Progenitor cell of endocrine pancreas (in vitro differentiated cells): ENCODE measurements at regions not wholly inside any gene's neighbourhood (a gene's known extent, or its start where the extent isn't known, plus 50 kb on each side); places are given as distances from the start of the nearest gene placed in this dataset.

Source experiments
- DNase-seq: peaks from one replicate; pipeline ENCODE4 v3.0.0; 2021; ENCODE audit warnings: low spot score; ENCODE audit not compliant: unreplicated experiment
- H3K27ac Mint-ChIP-seq: 2 replicates; pipeline ENCODE4 v1.8.0; 2021; ENCODE audit warnings: mild to moderate bottlenecking, moderate library complexity, mixed read lengths
- H3K27me3 Mint-ChIP-seq: 2 replicates; pipeline ENCODE4 v1.8.0; 2021; ENCODE audit warnings: mixed read lengths
- H3K36me3 Mint-ChIP-seq: 2 replicates; pipeline ENCODE4 v1.8.0; 2022; ENCODE audit warnings: mixed read lengths; ENCODE audit not compliant: insufficient read depth
- H3K4me1 Mint-ChIP-seq: 2 replicates; pipeline ENCODE4 v1.8.0; 2021; ENCODE audit warnings: low read depth, mixed read lengths
- H3K4me3 Mint-ChIP-seq: 2 replicates; pipeline ENCODE4 v1.8.0; 2021; ENCODE audit warnings: low read depth, mild to moderate bottlenecking, moderate library complexity, mixed read lengths
- H3K9me3 Mint-ChIP-seq: 2 replicates; pipeline ENCODE4 v1.8.0; 2021; ENCODE audit warnings: low read depth, mixed read lengths
- CTCF ChIP-seq: fragments of 200-600 bp; sonication (generic); IDR thresholded peaks from one replicate; pipeline ENCODE4 v1.5.0; 2021; ENCODE audit warnings: antibody characterized with exemption, mild to moderate bottlenecking; ENCODE audit not compliant: unreplicated experiment

GRCh38 chr7:80047856-80048459 is 86.7 kb upstream of the GNAI1 start:
- DNase-seq: no peak
- Mint-ChIP-seq H3K9me3 (peaks cover 9% of the 10 kb centered on the region), H3K27ac (no peak overlapping the region), H3K36me3 (no peaks in the 10 kb centered on the region), H3K4me3 (no peak overlapping the region), H3K4me1 (peaks cover under 1% of the 10 kb centered on the region), H3K27me3 (no peaks in the 10 kb centered on the region)
- peak; percentile 39 for TF ChIP-seq CTCF

GRCh38 chr7:80047032-80047431 is 87.6 kb upstream of the GNAI1 start:
- no peak for DNase-seq
- Mint-ChIP-seq H3K36me3 (no peaks in the 10 kb centered on the region), H3K4me3 (no peak overlapping the region), H3K9me3 (peaks cover 9% of the 10 kb centered on the region), H3K4me1 (no peaks in the 10 kb centered on the region), H3K27ac (no peak overlapping the region), H3K27me3 (no peaks in the 10 kb centered on the region)
- no peak for TF ChIP-seq CTCF

- H3K9me3 Mint-ChIP-seq: peaks cover 9% of the 10 kb centered on the region
Observed at GRCh38 chr7:80044796-80045195, 89.8 kb upstream of the GNAI1 start.

GRCh38 chr7:80040752-80041151 is 93.9 kb upstream of the GNAI1 start:
- no peaks in the 10 kb centered on the region for H3K27me3 Mint-ChIP-seq
- peaks cover 9% of the 10 kb centered on the region for H3K9me3 Mint-ChIP-seq
- no peaks in the 10 kb centered on the region for H3K4me1 Mint-ChIP-seq
- no peak overlapping the region for H3K27ac Mint-ChIP-seq
- H3K36me3 Mint-ChIP-seq: no peaks in the 10 kb centered on the region
- H3K4me3 Mint-ChIP-seq: no peak overlapping the region
- TF ChIP-seq CTCF: no peak
- no peak for DNase-seq

More at GRCh38 chr7:80044796-80045195, 89.8 kb upstream of the GNAI1 start:
- no peak for DNase-seq
- no peaks in the 10 kb centered on the region for H3K27me3 Mint-ChIP-seq
- no peaks in the 10 kb centered on the region for H3K4me1 Mint-ChIP-seq
- TF ChIP-seq CTCF: no peak
- no peak overlapping the region for H3K4me3 Mint-ChIP-seq
- H3K36me3 Mint-ChIP-seq: no peaks in the 10 kb centered on the region
- H3K27ac Mint-ChIP-seq: no peak overlapping the region

- Mint-ChIP-seq H3K27me3 (no peaks in the 10 kb centered on the region), H3K9me3 (peaks cover 7% of the 10 kb centered on the region), H3K27ac (no peak overlapping the region), H3K36me3 (no peaks in the 10 kb centered on the region), H3K4me1 (no peaks in the 10 kb centered on the region), H3K4me3 (no peak overlapping the region)
- no peak for TF ChIP-seq CTCF
- DNase-seq: no peak
Observed at GRCh38 chr7:80040335-80040734, 94.3 kb upstream of the GNAI1 start.
